SK-N-SH treated with all-trans-retinoic acid at 6 μM for 48 hours (cell line): ENCODE measurements at regions not wholly inside any gene's neighbourhood (a gene's known extent, or its start where the extent isn't known, plus 50 kb on each side); places are given as distances from the start of the nearest gene placed in this dataset.

Experiments
- BACH2 ChIP-seq: fragments of 250-450 bp; sonication (Bioruptor Pico); IDR thresholded peaks from 2 replicates; pipeline ENCODE4 v1.9.0; 2021; ENCODE audit warnings: mild to moderate bottlenecking, borderline replicate concordance
- ESRRG ChIP-seq: fragments of 250-450 bp; sonication (Bioruptor Pico); IDR thresholded peaks from 2 replicates; pipeline ENCODE4 v1.6.1; 2021; ENCODE audit warnings: mild to moderate bottlenecking
- ISL1 ChIP-seq: fragments of 250-450 bp; sonication (Bioruptor Pico); IDR thresholded peaks from 2 replicates; pipeline ENCODE4 v2.1.2; 2022; ENCODE audit warnings: mild to moderate bottlenecking, moderate library complexity
- PPARA ChIP-seq: fragments of 250-450 bp; sonication (Bioruptor Pico); IDR thresholded peaks from 2 replicates; pipeline ENCODE4 v1.5.0; 2020; ENCODE audit warnings: mild to moderate bottlenecking, borderline replicate concordance
- ZFP3 ChIP-seq: fragments of 250-450 bp; sonication (Bioruptor Pico); IDR thresholded peaks from 2 replicates; pipeline ENCODE4 v1.5.0; 2020; ENCODE audit warnings: mild to moderate bottlenecking, moderate library complexity
- ZFP30 ChIP-seq: fragments of 450-650 bp; formaldehyde crosslinking; IDR thresholded peaks from 2 replicates; pipeline ENCODE4 v1.5.0; 2022; ENCODE audit warnings: mild to moderate bottlenecking, moderate library complexity

DNA sequence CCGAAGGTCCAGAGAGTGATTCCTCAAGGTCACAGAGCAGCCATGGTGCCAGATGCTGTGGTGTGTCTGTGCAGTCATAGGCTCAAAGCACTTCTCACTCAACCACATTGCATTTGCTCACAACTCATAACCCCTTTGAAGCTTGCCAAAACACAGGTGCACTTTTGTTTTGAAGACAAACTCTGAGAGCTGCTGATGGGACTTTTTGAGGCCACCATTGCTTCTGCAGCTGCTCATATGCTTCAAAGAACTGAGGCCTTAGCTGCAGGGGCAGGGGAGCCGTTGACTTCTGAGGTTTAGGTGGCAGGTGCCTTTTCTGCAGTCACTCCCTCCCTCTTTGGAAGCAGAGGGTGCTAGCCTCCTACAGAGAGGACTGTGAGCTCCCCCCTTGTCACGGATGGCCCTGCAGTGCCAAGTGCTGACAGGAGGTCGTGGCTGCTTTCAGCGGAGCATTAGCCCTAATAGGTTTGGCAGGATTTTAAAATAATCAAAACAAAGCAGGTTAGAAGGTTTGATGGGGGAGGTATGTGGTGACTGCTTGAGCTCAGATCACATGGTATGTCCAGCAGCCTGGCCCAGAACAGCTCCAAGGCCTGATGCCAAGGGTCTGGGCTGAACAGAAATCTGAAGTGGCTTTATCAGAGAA lies 232.1 kb downstream of the MAN2A1 start:
- TF ChIP-seq BACH2 (CRISPR knock-in tag) (no peak), ISL1 (CRISPR knock-in tag) (no peak), ZFP3 (no peak), ESRRG (CRISPR knock-in tag) (no peak), PPARA (CRISPR knock-in tag) (no peak), ZFP30 (CRISPR knock-in tag) (no peak)
